ENCODE measurements at regions not wholly inside any gene's neighbourhood (a gene's known extent, or its start where the extent isn't known, plus 50 kb on each side); places are given as distances from the start of the nearest gene placed in this dataset.

DNA sequence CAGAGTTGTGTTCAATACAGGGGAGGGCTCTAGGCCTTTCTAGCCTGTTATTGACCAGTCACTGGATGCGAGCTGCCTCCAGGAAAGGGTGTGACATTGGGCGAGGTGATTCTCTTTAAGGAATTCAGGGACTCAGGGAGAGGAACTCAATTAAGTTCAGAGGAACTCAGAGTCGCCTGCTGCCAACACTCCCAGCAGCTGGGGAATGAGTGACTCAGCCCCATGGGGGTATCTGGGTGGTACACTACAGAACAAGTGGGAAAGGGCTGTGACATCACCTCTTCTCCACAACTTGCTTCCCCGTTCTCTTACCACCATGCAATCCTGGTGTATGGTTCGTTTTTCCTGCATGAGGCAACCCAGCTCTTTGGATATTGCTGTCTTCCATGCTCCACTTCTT lies 50.4 kb upstream of the CYRIA start:
- no peak for DNase-seq

Data from EL (cell line).